Iris pigment epithelial cell (primary cell): ENCODE measurements at regions not wholly inside any gene's neighbourhood (a gene's known extent, or its start where the extent isn't known, plus 50 kb on each side); places are given as distances from the start of the nearest gene placed in this dataset.
"Not testable (repeated sequence)": the region's sequence is repeated elsewhere in the genome, so short reads cannot be mapped to it uniquely, and the experiment has no call there.

Experiments
- DNase-seq: peaks from one replicate; pipeline ENCODE4 v3.0.0-alpha.2; 2011; ENCODE audit warnings: low read depth

- no peak for DNase-seq
Observed at GRCh38 chr5:30596495-30597064, 596.9 kb upstream of the CDH6 start.

- no peak for DNase-seq
Observed at GRCh38 chr5:30594331-30594730, 599.2 kb upstream of the CDH6 start.

GRCh38 chr5:30592833-30593232, 600.7 kb upstream of the CDH6 start:
- no peak for DNase-seq

- no peak for DNase-seq
Observed at GRCh38 chr5:30581198-30581935, 612.1 kb upstream of the CDH6 start.

- peak; percentile 26 for DNase-seq
Observed at GRCh38 chr5:30574761-30575160, 618.7 kb upstream of the CDH6 start.

GRCh38 chr5:30572279-30572678, 621.2 kb upstream of the CDH6 start:
- DNase-seq, result peak; percentile 31

GRCh38 chr5:30561771-30562170, 631.7 kb upstream of the CDH6 start:
- no peak for DNase-seq

GRCh38 chr5:30551618-30552017, 641.9 kb upstream of the CDH6 start:
- no peak for DNase-seq

- DNase-seq, result no peak
Observed at GRCh38 chr5:30548580-30549305, 644.7 kb upstream of the CDH6 start.

- no peak for DNase-seq
Observed at GRCh38 chr5:30540150-30540549, 653.3 kb upstream of the CDH6 start.

- peak; percentile 51 for DNase-seq
Observed at GRCh38 chr5:30539004-30539634, 654.4 kb upstream of the CDH6 start.

- no peak for DNase-seq
Observed at GRCh38 chr5:30525353-30525752, 668.1 kb upstream of the CDH6 start.

- DNase-seq, result no peak
Observed at GRCh38 chr5:30524428-30524827, 669.1 kb upstream of the CDH6 start.

- no peak for DNase-seq
Observed at GRCh38 chr5:30523061-30523460, 670.4 kb upstream of the CDH6 start.

GRCh38 chr5:30505014-30505886, 688.2 kb upstream of the CDH6 start:
- DNase-seq, result peak; percentile 49

- peak; percentile 71 for DNase-seq
Observed at GRCh38 chr5:30502277-30502676, 691.2 kb upstream of the CDH6 start.

- DNase-seq, result no peak
Observed at GRCh38 chr5:30501065-30501464, 692.4 kb upstream of the CDH6 start.

- no peak for DNase-seq
Observed at GRCh38 chr5:30500513-30500912, 693.0 kb upstream of the CDH6 start.

- DNase-seq, result no peak
Observed at GRCh38 chr5:30499402-30499801, 694.1 kb upstream of the CDH6 start.

- no peak for DNase-seq
Observed at GRCh38 chr5:30498972-30499371, 694.5 kb upstream of the CDH6 start.

- DNase-seq, result not testable (repeated sequence)
Observed at GRCh38 chr5:30498509-30498908, 695.0 kb upstream of the CDH6 start.

- DNase-seq, result not testable (repeated sequence)
Observed at GRCh38 chr5:30494113-30494512, 699.4 kb upstream of the CDH6 start.
